ENCODE measurements at regions not wholly inside any gene's neighbourhood (a gene's known extent, or its start where the extent isn't known, plus 50 kb on each side); places are given as distances from the start of the nearest gene placed in this dataset.

- Histone ChIP-seq H3K4me3 (ENCODE audit: low read length) (no peak overlapping the region), H3K36me3 (ENCODE audit: control insufficient read depth, insufficient read depth, low read length) (no peaks in the 10 kb centered on the region), H3K27ac (ENCODE audit: low read depth, low read length) (no peak overlapping the region), H3K4me1 (ENCODE audit: control insufficient read depth, insufficient read depth, low read length) (peaks cover 19% of the 10 kb centered on the region), H3K9ac (ENCODE audit: low read length) (no peak overlapping the region), H3K27me3 (ENCODE audit: control insufficient read depth, insufficient read depth, low read length) (no peaks in the 10 kb centered on the region)
Measured at GRCh38 chr17:77347544-77347943, 206.8 kb downstream of the SEC14L1 start.

- Histone ChIP-seq H3K27ac (ENCODE audit: low read depth, low read length) (peak overlapping the region; percentile 45), H3K4me3 (ENCODE audit: low read length) (no peak overlapping the region), H3K9ac (ENCODE audit: low read length) (no peak overlapping the region), H3K4me1 (ENCODE audit: control insufficient read depth, insufficient read depth, low read length) (peaks cover 26% of the 10 kb centered on the region), H3K27me3 (ENCODE audit: control insufficient read depth, insufficient read depth, low read length) (no peaks in the 10 kb centered on the region), H3K36me3 (ENCODE audit: control insufficient read depth, insufficient read depth, low read length) (no peaks in the 10 kb centered on the region)
Measured at GRCh38 chr17:77349976-77350830, 209.4 kb downstream of the SEC14L1 start.

DNA sequence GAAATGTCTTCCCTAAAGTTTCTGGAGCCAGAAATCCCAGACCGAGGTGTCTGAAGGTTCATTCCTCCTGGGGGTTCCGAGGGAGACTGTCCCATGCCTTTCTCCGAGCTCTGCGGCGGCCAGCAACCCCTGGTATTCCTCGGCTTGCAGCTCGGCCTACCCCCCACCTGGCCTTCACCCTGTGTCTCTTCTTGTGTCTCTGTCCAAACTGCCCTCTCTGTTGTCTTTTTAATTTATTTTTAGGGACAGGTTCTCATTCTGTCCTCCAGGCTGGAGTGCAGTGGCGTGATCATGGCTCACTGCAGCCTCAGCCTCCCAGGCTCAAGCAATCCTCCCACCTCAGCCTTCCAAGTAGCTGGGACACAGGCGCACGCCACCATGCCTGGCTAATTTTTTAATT, 211.7 kb downstream of the SEC14L1 start:
- H3K4me1 ChIP-seq (ENCODE audit: control insufficient read depth, insufficient read depth, low read length): peaks cover 35% of the 10 kb centered on the region
- H3K27ac ChIP-seq (ENCODE audit: low read depth, low read length): no peak overlapping the region
- H3K4me3 ChIP-seq (ENCODE audit: low read length): no peak overlapping the region
- H3K9ac ChIP-seq (ENCODE audit: low read length): no peak overlapping the region
- H3K36me3 ChIP-seq (ENCODE audit: control insufficient read depth, insufficient read depth, low read length): no peaks in the 10 kb centered on the region
- H3K27me3 ChIP-seq (ENCODE audit: control insufficient read depth, insufficient read depth, low read length): no peaks in the 10 kb centered on the region

DNA sequence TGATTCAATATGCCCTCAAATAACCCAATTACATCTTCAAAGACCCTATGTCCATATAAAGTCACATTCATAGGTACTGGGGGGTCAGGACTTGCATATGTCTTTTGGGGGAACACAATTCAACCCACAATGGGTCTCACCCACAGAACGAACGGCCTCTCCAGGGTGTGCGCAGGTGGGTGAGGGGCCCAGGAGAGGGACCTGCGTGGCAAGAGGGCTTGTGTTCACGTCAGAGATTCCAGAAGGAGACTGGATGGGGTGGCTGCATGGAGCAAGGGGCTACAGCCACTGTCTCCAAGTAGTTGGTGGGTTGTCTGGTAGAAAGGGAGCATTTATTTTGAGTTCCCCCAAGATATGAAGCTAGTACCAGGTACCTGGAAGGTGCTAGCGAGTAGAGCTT, 212.2 kb downstream of the SEC14L1 start:
- Histone ChIP-seq H3K27ac (ENCODE audit: low read depth, low read length) (no peak overlapping the region), H3K9ac (ENCODE audit: low read length) (no peak overlapping the region), H3K4me1 (ENCODE audit: control insufficient read depth, insufficient read depth, low read length) (peaks cover 35% of the 10 kb centered on the region), H3K4me3 (ENCODE audit: low read length) (no peak overlapping the region), H3K36me3 (ENCODE audit: control insufficient read depth, insufficient read depth, low read length) (no peaks in the 10 kb centered on the region), H3K27me3 (ENCODE audit: control insufficient read depth, insufficient read depth, low read length) (no peaks in the 10 kb centered on the region)

- H3K36me3 ChIP-seq (ENCODE audit: control insufficient read depth, insufficient read depth, low read length): no peaks in the 10 kb centered on the region
- no peak overlapping the region for H3K9ac ChIP-seq (ENCODE audit: low read length)
- no peaks in the 10 kb centered on the region for H3K27me3 ChIP-seq (ENCODE audit: control insufficient read depth, insufficient read depth, low read length)
- H3K27ac ChIP-seq (ENCODE audit: low read depth, low read length): no peak overlapping the region
- H3K4me1 ChIP-seq (ENCODE audit: control insufficient read depth, insufficient read depth, low read length): peaks cover 35% of the 10 kb centered on the region
- no peak overlapping the region for H3K4me3 ChIP-seq (ENCODE audit: low read length)
Measured at GRCh38 chr17:77353684-77354419, 213.1 kb downstream of the SEC14L1 start.

- Histone ChIP-seq H3K9ac (ENCODE audit: low read length) (no peak overlapping the region), H3K4me1 (ENCODE audit: control insufficient read depth, insufficient read depth, low read length) (peaks cover 37% of the 10 kb centered on the region), H3K4me3 (ENCODE audit: low read length) (no peak overlapping the region), H3K36me3 (ENCODE audit: control insufficient read depth, insufficient read depth, low read length) (no peaks in the 10 kb centered on the region), H3K27ac (ENCODE audit: low read depth, low read length) (no peak overlapping the region), H3K27me3 (ENCODE audit: control insufficient read depth, insufficient read depth, low read length) (no peaks in the 10 kb centered on the region)
Measured at GRCh38 chr17:77354420-77354669, 213.6 kb downstream of the SEC14L1 start.

DNA sequence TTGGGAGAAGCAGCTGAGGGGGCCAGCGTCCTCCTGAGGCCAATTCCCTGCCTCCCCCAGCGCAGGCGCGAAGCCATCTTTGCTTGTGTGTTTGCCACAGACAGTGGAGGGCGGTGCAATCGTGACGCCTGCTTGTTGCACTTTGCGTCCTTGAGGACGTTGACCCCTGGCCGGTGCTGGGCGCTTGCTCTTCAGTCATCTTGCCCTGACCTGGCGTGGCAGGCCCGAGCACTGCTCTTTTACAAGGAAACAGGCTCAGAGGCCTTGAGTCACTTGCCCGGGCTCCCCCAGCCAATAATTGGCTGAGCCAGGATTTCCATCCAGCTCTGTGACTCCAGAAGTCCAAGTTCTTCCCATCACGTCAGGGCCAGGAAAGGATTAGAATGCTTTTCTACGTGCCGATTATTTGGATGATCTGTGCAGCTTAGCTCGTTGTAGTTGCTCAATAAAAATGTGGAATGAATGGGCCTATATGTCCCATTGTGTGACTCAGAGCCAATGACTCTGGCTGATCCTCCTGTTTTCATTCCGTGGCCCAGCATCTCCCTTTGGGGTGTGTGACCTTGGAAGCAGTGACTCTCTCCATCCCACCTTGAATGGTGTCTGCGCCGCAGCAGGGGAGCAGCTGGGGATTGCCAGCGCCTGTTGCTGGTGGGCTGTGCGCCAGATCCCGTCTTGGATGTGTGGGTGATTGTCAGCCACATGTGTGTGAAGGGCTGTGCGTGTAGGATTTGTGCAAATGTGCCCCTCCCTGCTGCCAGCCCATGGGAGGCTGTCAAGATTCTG, 214.1 kb downstream of the SEC14L1 start:
- Histone ChIP-seq H3K27me3 (ENCODE audit: control insufficient read depth, insufficient read depth, low read length) (no peaks in the 10 kb centered on the region), H3K4me3 (ENCODE audit: low read length) (no peak overlapping the region), H3K9ac (ENCODE audit: low read length) (no peak overlapping the region), H3K27ac (ENCODE audit: low read depth, low read length) (peak overlapping the region; percentile 36), H3K4me1 (ENCODE audit: control insufficient read depth, insufficient read depth, low read length) (peaks cover 36% of the 10 kb centered on the region), H3K36me3 (ENCODE audit: control insufficient read depth, insufficient read depth, low read length) (no peaks in the 10 kb centered on the region)

- Histone ChIP-seq H3K9ac (ENCODE audit: low read length) (no peak overlapping the region), H3K36me3 (ENCODE audit: control insufficient read depth, insufficient read depth, low read length) (no peaks in the 10 kb centered on the region), H3K27me3 (ENCODE audit: control insufficient read depth, insufficient read depth, low read length) (no peaks in the 10 kb centered on the region), H3K4me3 (ENCODE audit: low read length) (no peak overlapping the region), H3K27ac (ENCODE audit: low read depth, low read length) (peak overlapping the region; percentile 75), H3K4me1 (ENCODE audit: control insufficient read depth, insufficient read depth, low read length) (peaks cover 25% of the 10 kb centered on the region)
Measured at GRCh38 chr17:77356109-77356689, 215.4 kb downstream of the SEC14L1 start.

DNA sequence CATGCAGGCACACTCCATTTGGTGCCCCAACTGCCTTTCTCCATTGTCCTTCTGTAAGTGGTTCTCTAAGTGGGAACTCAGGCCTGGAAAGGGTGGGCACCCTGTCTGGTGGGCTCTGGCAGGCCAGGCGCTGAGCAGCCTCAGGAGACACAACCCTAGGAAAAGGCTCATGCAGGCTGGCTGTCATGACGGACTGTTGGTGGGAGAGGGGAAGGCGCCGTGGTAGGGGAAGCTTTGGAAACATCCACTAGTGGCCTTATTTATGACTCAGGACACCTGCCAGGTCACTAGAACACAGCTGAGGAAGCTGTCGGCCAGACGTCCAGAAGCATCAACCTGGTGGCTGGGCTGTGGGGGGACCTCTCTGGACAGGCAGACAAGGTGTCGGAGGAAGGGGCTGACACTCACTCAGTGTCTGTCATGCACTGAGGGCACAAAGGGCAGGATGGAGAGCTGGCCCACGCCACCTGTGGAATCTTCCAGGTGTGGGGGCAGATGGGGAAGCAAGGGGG, 216.0 kb downstream of the SEC14L1 start:
- Histone ChIP-seq H3K9ac (ENCODE audit: low read length) (no peak overlapping the region), H3K27ac (ENCODE audit: low read depth, low read length) (peak overlapping the region; percentile 60), H3K4me1 (ENCODE audit: control insufficient read depth, insufficient read depth, low read length) (peaks cover 20% of the 10 kb centered on the region), H3K36me3 (ENCODE audit: control insufficient read depth, insufficient read depth, low read length) (no peaks in the 10 kb centered on the region), H3K27me3 (ENCODE audit: control insufficient read depth, insufficient read depth, low read length) (no peaks in the 10 kb centered on the region), H3K4me3 (ENCODE audit: low read length) (no peak overlapping the region)

DNA sequence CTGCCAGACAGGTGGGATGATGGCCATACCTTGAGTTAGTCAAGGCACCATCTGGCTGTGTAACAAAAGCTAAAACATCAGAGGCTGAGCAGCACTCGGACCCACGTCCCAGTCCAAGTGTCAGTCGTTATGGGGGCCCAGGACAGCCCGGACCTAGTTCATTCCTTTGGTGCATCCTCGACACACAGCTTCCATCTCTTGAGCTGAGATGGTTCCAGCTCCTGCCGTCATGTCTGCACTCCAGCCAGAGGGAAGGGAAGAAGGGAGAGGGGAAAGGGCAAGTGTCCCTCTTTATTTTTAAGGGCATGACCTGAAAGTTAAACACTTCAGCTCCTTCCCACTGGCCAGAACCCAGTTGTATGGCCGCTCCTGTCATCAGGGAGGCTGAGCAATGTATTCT, 218.0 kb downstream of the SEC14L1 start:
- Histone ChIP-seq H3K27me3 (ENCODE audit: control insufficient read depth, insufficient read depth, low read length) (no peaks in the 10 kb centered on the region), H3K36me3 (ENCODE audit: control insufficient read depth, insufficient read depth, low read length) (no peaks in the 10 kb centered on the region), H3K9ac (ENCODE audit: low read length) (no peak overlapping the region), H3K4me1 (ENCODE audit: control insufficient read depth, insufficient read depth, low read length) (peaks cover 20% of the 10 kb centered on the region), H3K27ac (ENCODE audit: low read depth, low read length) (no peak overlapping the region), H3K4me3 (ENCODE audit: low read length) (no peak overlapping the region)

- no peak overlapping the region for H3K27ac ChIP-seq (ENCODE audit: low read depth, low read length)
- peaks cover 17% of the 10 kb centered on the region for H3K4me1 ChIP-seq (ENCODE audit: control insufficient read depth, insufficient read depth, low read length)
- no peaks in the 10 kb centered on the region for H3K36me3 ChIP-seq (ENCODE audit: control insufficient read depth, insufficient read depth, low read length)
- no peak overlapping the region for H3K9ac ChIP-seq (ENCODE audit: low read length)
- no peaks in the 10 kb centered on the region for H3K27me3 ChIP-seq (ENCODE audit: control insufficient read depth, insufficient read depth, low read length)
- H3K4me3 ChIP-seq (ENCODE audit: low read length): no peak overlapping the region
Measured at GRCh38 chr17:77359236-77359635, 218.5 kb downstream of the SEC14L1 start.

DNA sequence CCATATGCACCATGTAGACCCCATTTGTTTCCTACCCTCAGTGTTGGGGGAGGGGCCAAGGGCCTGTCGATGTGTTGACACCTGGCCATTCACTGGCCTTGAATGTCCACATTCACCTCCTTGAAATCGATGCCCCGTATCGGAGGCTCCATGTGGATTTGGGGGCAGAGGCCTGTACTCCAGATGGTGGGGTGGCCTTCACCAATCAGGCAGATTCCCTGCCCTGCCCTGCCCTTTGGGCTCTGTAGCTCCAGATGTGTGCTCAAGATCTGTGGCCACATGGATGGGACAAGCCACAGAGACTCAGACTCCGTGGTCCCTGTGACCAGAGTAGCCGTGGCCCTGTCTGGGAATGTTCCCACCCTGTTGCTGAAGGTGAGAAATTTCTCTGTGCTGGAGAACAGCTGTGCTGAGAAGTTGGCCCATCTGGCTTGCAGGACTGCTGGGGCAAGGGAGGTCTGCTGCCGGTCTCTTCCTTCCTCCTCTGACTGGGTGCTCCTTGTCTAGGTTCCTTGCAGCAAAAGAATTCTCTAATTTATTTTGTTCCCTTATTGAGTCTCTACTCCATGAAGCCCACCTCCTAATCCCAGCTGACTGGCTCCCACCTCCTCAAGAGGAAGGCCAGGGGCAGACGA, 221.3 kb downstream of the SEC14L1 start:
- Histone ChIP-seq H3K9ac (ENCODE audit: low read length) (no peak overlapping the region), H3K4me1 (ENCODE audit: control insufficient read depth, insufficient read depth, low read length) (peaks cover 23% of the 10 kb centered on the region), H3K27ac (ENCODE audit: low read depth, low read length) (no peak overlapping the region), H3K4me3 (ENCODE audit: low read length) (no peak overlapping the region), H3K36me3 (ENCODE audit: control insufficient read depth, insufficient read depth, low read length) (no peaks in the 10 kb centered on the region), H3K27me3 (ENCODE audit: control insufficient read depth, insufficient read depth, low read length) (no peaks in the 10 kb centered on the region)
